ENCODE measurements at regions not wholly inside any gene's neighbourhood (a gene's known extent, or its start where the extent isn't known, plus 50 kb on each side); places are given as distances from the start of the nearest gene placed in this dataset.

GRCh38 chr11:70854201-70854600 is 398.2 kb downstream of the SHANK2 start:
- H3K4me3 ChIP-seq (ENCODE audit: low read length): no peak overlapping the region
- H3K9me3 ChIP-seq (ENCODE audit: low read length): no peaks in the 10 kb centered on the region
- no peak overlapping the region for H3K9ac ChIP-seq (ENCODE audit: low read length)
- H3K4me2 ChIP-seq (ENCODE audit: low read length): no peak overlapping the region
- no peaks in the 10 kb centered on the region for H3K79me2 ChIP-seq (replicated peaks; ENCODE audit: insufficient read depth, low read length)
- H3K9me2 ChIP-seq (ENCODE audit: insufficient read depth, low read length): no peaks in the 10 kb centered on the region
- no peaks in the 10 kb centered on the region for H4K20me1 ChIP-seq (ENCODE audit: insufficient read depth)
- TF ChIP-seq MXI1 (conservative IDR thresholded peaks at IDR 0.05; ENCODE audit: poor library complexity, severe bottlenecking): no peak
- TF ChIP-seq REST (IDR thresholded peaks at IDR 0.05; ENCODE audit: borderline replicate concordance): no peak
- TF ChIP-seq EP300 (conservative IDR thresholded peaks at IDR 0.05; ENCODE audit: poor library complexity, severe bottlenecking): no peak
- no peak for TF ChIP-seq RAD21 (conservative IDR thresholded peaks at IDR 0.05)
- TF ChIP-seq TAF1 (IDR thresholded peaks at IDR 0.05; ENCODE audit: low read depth): no peak
- TF ChIP-seq, protein P1, sequence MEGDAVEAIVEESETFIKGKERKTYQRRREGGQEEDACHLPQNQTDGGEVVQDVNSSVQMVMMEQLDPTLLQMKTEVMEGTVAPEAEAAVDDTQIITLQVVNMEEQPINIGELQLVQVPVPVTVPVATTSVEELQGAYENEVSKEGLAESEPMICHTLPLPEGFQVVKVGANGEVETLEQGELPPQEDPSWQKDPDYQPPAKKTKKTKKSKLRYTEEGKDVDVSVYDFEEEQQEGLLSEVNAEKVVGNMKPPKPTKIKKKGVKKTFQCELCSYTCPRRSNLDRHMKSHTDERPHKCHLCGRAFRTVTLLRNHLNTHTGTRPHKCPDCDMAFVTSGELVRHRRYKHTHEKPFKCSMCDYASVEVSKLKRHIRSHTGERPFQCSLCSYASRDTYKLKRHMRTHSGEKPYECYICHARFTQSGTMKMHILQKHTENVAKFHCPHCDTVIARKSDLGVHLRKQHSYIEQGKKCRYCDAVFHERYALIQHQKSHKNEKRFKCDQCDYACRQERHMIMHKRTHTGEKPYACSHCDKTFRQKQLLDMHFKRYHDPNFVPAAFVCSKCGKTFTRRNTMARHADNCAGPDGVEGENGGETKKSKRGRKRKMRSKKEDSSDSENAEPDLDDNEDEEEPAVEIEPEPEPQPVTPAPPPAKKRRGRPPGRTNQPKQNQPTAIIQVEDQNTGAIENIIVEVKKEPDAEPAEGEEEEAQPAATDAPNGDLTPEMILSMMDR (IDR thresholded peaks at IDR 0.05; ENCODE audit: poor library complexity, severe bottlenecking): no peak
- TF ChIP-seq EZH2 (IDR thresholded peaks at IDR 0.05; ENCODE audit: borderline replicate concordance, insufficient read depth, low read length, poor library complexity, severe bottlenecking): no peak
- TF ChIP-seq SMC3 (conservative IDR thresholded peaks at IDR 0.05; ENCODE audit: poor library complexity): no peak
- TF ChIP-seq POLR2AphosphoS5 (IDR thresholded peaks at IDR 0.05): no peak
- no peaks in the 10 kb centered on the region for H3K27me3 ChIP-seq (ENCODE audit: insufficient read depth, low read depth, low read length)
- H3F3A ChIP-seq (ENCODE audit: insufficient read depth, low read length, poor library complexity, severe bottlenecking): no peaks in the 10 kb centered on the region
- no peaks in the 10 kb centered on the region for H3K36me3 ChIP-seq (ENCODE audit: insufficient read depth, low read length)
- no peak overlapping the region for H3K27ac ChIP-seq (ENCODE audit: low read length)
- no peak overlapping the region for H2AFZ ChIP-seq (ENCODE audit: low read depth, low read length)

GRCh38 chr11:70854901-70855556 is 397.3 kb downstream of the SHANK2 start:
- H3K9ac ChIP-seq (ENCODE audit: low read length): no peak overlapping the region
- H3K27ac ChIP-seq (ENCODE audit: low read length): no peak overlapping the region
- no peaks in the 10 kb centered on the region for H3K9me3 ChIP-seq (ENCODE audit: low read length)
- H3K36me3 ChIP-seq (ENCODE audit: insufficient read depth, low read length): no peaks in the 10 kb centered on the region
- no peak overlapping the region for H2AFZ ChIP-seq (ENCODE audit: low read depth, low read length)
- H3K9me2 ChIP-seq (ENCODE audit: insufficient read depth, low read length): no peaks in the 10 kb centered on the region
- TF ChIP-seq TAF1 (IDR thresholded peaks at IDR 0.05; ENCODE audit: low read depth): no peak
- H4K20me1 ChIP-seq (ENCODE audit: insufficient read depth): no peaks in the 10 kb centered on the region
- no peaks in the 10 kb centered on the region for H3K27me3 ChIP-seq (ENCODE audit: insufficient read depth, low read depth, low read length)
- H3K79me2 ChIP-seq (replicated peaks; ENCODE audit: insufficient read depth, low read length): no peaks in the 10 kb centered on the region
- no peak overlapping the region for H3K4me2 ChIP-seq (ENCODE audit: low read length)
- no peaks in the 10 kb centered on the region for H3F3A ChIP-seq (ENCODE audit: insufficient read depth, low read length, poor library complexity, severe bottlenecking)
- no peak overlapping the region for H3K4me3 ChIP-seq (ENCODE audit: low read length)
